HL-60 (cell line): ENCODE measurements at regions not wholly inside any gene's neighbourhood (a gene's known extent, or its start where the extent isn't known, plus 50 kb on each side); places are given as distances from the start of the nearest gene placed in this dataset.

Source experiments
- CTCF ChIP-seq: IDR thresholded peaks from one replicate; pipeline ENCODE4 v1.5.1; 2011; ENCODE audit warnings: low read length, control low read depth, inconsistent platforms; ENCODE audit not compliant: insufficient read depth
- GABPA ChIP-seq: IDR thresholded peaks from 2 replicates; pipeline ENCODE4 v1.6.1; 2012; ENCODE audit warnings: low read depth
- POLR2AphosphoS5 ChIP-seq: IDR thresholded peaks from 2 replicates; pipeline ENCODE4 v1.6.1; 2012; ENCODE audit warnings: low read depth
- REST ChIP-seq: IDR thresholded peaks from 2 replicates; pipeline ENCODE4 v1.6.1; 2012; ENCODE audit warnings: low read depth; ENCODE audit not compliant: insufficient replicate concordance
- SPI1 ChIP-seq: IDR thresholded peaks from 2 replicates; pipeline ENCODE4 v1.6.1; 2012; ENCODE audit warnings: low read depth, mild to moderate bottlenecking, borderline replicate concordance

- TF ChIP-seq CTCF (no peak), POLR2AphosphoS5 (no peak), REST (no peak), SPI1 (no peak), GABPA (no peak)
Measured at GRCh38 chr14:42187846-42188245, 581.2 kb downstream of the LRFN5 start.
